ENCODE measurements at regions not wholly inside any gene's neighbourhood (a gene's known extent, or its start where the extent isn't known, plus 50 kb on each side); places are given as distances from the start of the nearest gene placed in this dataset.
"Not testable (repeated sequence)": the region's sequence is repeated elsewhere in the genome, so short reads cannot be mapped to it uniquely, and the experiment has no call there.

DNA sequence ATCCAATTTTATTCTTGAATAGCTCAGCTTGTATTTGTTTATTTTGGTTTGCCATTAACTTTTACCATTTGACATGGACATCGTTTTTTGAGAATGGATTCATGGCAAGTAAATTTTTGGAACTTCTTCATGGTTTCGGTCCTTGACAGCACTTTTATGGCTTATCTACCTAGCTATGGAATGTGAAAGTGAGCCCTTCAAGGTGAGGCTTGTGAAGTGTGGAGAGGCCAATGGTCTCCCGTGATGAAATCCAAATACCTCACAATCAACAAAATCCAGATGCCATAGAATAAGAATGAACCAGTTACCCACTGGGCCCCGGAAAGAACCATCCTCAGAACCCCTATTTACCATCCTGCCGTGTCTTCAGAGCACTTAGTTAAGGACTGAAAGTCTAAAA lies 978.8 kb downstream of the FSCB start:
- DNase-seq = no peak

DNA sequence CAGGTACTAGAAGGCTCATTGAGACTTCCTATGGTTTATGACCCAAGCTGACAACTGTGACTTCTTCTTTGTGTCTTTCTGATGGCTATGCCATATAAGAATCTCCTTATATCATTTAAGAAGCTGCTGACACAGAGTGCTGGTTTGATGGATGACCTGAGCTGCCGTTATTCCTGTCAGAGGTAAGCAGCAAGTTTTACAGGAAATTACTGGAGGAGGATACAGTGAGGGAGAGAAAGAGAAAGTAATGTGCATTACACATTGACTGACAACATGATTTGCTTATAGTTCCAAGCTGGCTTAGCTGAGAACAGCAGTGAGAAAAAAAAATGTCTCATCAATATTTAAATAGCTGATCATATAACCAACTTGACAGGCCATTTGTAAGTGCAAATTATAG lies 981.4 kb downstream of the FSCB start:
- DNase-seq = no peak

DNA sequence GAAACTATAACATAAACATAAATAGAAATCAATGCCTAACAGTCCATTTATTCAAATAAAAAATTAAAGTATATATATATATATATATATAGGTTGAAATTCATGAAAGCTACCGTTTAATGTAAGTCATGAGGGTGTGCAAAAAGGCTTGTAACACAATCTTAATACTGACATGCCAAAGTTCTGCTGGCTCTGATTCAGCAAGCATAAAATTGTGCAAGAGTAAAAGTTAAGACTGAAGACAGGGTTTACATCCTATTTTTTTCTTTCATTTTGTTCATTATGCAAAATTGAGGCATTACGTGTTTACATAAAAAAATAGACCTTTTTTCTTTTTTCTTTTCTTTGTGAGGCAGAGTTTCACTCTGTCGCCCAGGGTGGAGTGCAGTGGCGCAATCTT lies 984.2 kb downstream of the FSCB start:
- no peak for DNase-seq

DNA sequence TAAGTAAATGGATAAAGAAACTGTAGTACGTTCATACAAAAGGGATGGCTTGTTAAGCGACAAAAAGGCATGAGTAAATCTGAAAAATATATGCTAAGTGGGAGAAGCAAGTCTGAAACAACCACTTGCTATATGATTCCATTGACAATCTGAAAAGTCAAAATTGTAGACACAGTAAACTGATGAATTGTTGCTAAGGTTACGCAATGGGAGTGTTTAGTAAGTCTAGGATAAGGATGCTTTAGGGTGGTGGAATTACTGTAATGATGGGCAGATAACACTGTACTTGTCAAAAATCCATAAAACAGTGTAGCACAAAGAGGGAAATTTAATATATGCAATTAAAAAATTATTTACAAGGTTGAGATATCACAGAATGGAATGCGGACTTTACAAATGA lies 984.9 kb downstream of the FSCB start:
- DNase-seq = no peak

DNA sequence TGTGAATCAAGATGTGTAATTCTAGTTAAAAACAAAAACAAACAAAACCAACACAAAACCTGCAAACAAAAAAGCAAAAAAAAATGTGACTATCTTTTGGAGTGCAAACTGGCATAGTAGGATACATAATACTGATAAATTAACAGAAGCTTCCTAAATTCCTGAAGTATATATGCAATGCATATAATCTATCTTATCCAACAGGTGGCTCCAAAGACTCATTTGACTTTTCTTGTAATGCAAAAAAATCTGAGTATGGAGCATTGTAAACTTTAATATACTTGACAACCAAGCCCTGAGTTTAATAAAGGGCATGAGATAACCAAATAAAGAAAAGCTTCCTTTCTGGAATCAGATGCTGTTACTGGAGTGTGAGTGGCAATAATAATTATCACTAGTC lies 1003.6 kb downstream of the FSCB start:
- DNase-seq = no peak

DNA sequence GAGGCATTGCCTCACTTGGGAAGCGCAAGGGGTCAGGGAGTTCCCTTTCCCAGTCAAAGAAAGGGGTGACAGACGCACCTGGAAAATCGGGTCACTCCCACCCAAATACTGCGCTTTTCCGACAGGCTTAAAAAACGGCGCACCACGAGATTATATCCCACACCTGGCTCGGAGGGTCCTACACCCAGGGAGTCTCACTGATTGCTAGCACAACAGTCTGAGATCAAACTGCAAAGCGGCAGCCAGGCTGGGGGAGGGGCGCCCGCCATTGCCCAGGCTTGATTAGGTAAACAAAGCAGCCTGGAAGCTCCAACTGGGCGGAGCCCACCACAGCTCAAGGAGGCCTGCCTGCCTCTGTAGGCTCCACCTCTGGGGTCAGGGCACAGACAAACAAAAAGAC lies 1014.7 kb downstream of the FSCB start:
- not testable (repeated sequence) for DNase-seq

DNA sequence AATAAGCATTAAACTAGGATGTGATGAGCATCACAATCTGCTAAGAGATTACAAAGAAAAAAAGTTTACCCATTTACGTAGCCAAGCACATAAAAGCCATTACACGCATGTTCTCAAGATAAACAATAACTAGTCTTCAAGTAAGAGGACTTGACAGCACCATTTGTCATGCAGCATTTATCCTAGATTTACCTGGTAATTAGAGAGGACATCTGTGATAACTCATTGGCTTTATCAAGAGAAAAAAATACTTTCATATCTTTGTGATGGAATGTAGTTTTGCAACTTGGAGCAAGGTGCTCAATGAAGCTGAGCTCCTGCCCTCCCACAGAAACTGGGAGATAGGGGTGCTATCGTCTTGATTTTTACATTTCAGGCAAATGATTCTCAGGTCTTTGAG lies 1023.7 kb downstream of the FSCB start:
- DNase-seq = no peak

DNA sequence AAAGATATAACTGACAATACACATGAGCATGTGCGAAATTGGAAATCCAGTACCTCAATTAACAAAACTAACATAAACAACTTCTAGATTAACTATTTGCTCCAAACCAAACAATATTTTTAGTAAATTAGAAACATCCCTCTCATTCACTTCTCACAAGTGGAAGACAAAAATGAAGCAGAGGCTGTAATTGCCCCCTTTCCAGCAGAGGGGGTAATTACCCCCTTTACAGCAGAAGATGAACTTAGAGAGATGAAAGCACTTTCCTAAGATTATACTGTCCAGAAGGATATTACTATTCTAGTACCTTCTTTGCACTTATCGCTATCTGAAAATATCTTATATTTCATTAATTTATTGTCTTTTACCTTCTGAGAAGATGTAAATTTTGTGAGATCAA lies 1025.2 kb downstream of the FSCB start:
- DNase-seq = no peak

DNA sequence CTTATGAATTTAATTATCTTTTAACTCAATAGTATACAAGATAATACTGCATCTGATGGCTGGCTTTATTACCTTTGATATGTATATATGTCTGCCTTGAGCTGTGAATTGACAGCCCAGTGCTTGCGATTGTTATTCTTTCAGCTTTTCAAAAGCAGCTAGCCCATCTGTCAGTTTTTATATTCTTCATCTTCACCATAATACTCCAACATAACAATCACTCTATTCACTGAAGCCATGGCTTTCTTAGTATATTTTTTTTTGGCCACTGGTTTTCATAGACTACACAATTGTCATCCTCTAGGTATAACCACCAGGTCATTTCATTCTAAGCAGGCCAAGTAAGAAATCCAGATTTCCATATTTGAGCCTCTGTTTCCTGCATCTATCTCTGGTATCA lies 1026.1 kb downstream of the FSCB start:
- DNase-seq = no peak

DNA sequence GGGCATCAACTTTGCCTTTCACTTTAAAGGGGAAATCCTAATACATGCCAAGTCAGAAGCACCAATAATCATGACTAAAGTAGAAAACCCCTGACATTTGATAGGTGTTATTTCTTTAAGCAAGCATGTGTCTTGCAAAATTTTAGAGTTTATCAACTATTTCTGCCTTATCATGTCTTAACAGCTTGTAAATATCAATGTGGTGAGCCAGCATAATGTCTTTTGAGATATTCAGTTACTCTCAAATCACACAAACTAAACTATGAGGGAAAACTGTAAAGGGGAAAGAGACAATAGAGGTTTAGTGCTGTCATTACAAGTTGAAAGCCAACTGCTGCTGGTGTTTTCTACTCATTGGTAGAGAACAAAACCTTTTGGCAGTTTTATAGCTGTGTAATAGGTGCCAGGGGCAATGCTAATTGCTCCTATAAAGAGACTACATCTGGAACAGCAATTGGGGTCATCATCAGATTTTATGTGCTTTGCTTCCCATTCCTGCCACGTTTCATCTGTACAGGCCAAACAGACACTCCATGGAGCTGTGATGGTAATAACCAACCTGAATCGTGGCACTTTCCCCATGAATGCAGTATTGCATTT lies 1027.4 kb downstream of the FSCB start:
- DNase-seq = no peak

DNA sequence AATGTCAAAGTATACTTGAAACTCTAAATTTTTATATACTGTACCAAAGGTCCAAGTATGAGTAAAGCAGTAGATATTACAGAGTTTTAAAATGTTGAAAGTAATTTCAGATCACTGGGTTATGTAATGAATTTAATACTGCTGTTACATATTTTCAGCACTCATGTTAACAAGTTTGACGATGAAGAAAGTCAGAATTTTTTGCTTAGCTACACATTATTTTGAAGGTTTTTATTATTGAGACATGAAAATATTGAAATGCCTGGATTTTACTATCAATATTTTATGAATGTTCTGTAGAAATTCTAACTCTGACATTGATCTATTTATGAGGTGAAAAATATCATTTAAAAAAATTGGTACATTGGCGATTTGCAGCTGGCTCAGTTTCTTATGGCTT lies 1030.3 kb downstream of the FSCB start:
- no peak for DNase-seq

DNA sequence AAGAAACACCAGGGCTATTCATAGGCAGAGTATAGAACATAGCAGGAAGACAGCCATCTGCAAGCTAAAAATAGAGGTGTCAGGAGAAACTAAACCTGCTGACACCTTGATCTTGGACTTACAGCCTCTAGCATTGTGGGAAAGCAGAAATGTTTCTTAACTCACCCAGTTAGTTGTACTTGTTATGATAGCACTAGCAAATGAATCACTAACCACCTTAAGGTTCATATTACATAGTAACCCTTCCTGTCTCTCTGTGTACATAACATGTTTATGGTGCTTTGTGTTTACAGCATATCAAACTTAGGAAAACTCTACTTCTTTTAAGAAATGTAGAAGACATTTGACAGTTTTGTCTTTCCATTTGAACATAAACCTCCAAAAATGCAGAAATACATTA lies 1031.3 kb downstream of the FSCB start:
- no peak for DNase-seq

DNA sequence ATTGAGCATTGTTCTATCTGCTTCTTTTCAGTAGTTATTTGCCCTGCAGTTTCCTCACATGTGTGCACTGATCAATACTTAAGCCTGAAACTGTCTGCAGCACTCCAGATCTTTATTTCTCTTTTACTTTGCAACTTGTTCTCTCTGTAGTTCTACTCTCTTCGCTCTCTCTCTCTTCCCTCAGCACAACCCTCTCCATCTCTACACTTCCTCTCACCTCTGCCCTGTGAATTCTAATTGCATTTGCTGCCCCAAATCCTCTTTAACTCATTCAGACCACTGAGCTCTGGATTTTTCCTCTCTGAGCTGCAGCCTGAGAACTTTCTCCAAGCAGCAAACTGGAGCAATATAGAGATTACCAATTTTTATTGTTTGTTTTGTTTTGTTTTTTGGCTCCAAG lies 1035.5 kb downstream of the FSCB start:
- no peak for DNase-seq

DNA sequence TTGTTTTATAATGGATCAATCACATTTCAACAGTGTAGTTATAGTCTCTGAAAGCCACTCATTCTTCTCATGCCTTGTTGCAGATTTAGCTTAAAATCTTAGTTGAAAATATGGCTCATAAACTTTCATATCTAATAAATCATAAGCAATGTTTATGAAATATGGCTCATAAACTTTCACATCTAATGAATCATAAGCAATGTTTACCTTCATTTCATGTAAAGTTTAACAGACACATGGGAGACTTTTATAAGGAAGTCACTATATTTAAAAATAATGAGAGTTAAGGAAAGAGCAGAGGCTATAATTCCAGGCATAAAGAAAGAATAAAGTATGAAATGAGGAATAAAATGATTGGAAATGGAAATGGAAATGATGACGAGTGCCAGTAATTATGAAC lies 1042.1 kb downstream of the FSCB start:
- DNase-seq = no peak

DNA sequence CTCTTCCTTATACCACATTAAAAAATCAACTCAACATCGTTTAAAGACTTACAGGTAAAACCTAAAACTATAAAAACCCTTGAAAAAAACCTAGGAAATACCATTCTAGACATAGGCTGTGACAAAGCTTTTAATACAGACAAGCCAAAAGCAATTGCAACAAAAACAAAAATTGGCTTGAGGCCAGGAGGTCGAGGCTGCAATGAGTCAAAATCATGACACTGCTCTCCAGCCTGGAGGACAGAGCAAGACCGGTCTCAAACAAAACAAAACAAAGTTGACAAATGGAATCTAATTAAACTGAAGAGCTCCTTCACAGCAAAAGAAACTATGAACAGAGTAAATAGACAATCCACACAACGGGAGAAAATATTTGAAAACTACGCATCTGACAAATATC lies 1057.8 kb downstream of the FSCB start:
- no peak for DNase-seq

DNA sequence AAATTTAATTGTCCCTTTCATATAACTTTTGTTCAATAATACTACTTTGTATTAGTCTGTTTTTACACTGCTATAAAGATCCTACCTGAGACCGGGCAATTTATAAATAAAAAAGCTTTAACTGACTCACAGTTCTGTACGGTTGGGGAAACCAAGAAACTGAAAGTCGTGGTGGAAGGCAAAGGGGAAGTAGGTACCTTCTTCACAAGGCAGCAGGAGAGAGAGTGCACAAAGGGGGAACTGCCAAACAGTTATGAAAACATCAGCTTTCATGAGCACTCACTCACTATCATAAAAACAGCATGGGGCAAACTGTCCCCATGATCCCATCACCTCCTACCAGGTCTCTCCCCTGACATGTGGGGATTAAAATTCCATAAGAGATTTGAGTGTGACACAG lies 1069.0 kb downstream of the FSCB start:
- DNase-seq = no peak

DNA sequence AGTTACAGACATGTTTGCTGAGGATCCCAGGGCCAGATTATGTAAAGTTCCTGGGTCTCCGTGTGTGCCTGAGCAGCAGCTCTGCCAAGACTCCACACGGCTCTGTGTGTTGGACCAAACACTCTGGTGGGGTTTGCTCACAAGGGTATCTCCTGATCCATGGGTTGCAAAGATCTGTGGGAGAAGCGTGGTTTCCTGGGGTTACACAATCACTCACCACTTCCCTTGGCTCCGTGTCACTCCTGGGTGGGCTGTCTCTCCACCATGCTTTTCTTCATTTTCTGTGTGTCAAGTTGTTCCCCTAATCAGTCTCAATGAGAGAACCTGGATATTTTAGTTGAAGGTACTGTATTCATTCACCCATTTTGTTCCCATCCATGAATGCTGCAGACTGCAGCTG lies 1088.8 kb downstream of the FSCB start:
- DNase-seq = no peak

DNA sequence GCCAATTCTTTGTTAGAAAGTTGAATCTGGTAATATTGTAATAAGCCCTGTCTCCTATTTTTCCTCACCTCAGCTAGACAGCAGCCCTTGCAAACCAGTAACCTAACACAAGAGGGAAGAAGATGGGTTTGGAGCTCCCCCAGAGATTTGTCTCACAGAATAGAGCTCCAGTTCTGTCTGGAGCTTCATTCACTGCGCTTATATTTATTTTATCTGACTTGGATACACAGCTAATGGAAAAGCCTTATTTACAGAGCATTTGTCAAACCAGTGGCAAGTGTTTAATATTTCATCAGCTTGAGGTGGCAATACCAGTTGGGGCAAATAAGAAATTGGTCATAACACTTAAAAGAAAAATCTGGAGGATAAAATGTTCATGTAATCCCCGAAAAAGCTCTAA lies 1094.0 kb downstream of the FSCB start:
- DNase-seq = no peak

DNA sequence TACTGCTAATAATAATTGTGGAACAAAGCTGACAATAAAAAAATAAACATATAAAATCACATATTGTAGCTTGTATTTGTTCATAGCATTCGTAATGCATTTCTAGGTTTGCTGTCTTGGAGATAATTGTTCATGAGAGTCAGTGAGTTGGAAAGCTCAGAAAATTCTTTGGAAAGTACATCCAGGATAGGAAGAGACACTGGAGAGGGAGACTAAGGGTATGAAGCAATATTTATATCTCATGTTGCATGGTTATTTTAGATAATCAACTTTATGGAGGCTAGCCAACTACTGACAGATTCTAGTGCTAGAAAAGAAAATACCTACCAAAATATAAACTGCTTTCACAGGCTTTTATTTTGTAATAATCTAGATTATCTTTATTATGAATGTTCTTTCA lies 1095.2 kb downstream of the FSCB start:
- DNase-seq = no peak

DNA sequence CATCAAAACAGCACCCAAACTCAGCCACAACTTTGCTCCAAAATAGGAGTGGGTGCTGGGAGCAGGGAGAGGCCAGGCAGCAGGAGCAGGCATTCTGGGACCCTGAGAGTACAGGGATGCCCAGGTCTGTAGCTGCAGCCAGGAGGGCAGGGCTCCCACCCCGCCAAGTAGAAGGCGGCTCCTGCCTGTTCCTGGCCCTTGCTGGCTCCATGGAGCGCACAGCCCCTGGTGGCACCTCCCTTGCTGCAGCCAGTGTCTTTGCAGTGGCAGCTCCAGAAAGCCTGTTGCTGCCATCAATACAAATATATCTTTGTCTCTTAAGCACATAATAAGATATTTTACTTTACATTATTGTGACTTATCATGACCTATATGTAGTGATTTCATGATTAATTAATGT lies 1096.5 kb downstream of the FSCB start:
- no peak for DNase-seq

DNA sequence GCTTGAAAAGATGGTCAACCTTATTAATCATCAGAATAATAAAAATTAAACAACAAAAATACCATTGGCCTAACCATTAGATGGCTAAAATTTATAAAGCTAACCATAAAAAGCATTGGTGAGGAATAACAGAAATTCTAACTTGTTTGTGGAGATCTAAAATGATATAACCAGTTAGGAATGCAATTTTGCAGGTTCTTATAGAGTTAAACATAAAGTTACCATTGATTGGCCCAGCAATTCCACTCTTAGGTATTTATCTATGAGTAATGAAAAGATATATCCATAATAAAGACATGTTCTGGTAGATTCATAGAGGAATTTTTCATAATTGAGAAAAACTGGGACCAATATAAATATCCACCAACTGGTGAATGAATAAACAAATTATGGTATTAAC lies 1098.6 kb downstream of the FSCB start:
- DNase-seq = no peak

DNA sequence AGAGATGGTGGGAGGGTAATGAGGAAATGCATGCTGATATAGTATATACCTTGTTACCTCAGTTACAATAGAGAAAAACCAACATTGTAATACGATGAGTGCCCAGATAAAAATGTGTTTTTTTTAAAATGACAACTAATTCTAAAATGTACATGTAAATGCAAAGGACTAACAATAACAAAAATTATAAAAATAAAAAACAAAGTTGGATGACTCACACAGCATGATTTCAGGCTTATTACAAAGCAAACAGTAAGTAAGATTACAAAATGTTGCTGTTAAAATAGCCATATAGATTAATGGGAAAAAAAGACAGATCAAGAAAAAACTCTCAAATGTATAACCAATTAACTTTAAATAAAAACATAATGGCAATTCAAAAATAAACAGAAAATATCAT lies 1099.4 kb downstream of the FSCB start:
- no peak for DNase-seq

DNA sequence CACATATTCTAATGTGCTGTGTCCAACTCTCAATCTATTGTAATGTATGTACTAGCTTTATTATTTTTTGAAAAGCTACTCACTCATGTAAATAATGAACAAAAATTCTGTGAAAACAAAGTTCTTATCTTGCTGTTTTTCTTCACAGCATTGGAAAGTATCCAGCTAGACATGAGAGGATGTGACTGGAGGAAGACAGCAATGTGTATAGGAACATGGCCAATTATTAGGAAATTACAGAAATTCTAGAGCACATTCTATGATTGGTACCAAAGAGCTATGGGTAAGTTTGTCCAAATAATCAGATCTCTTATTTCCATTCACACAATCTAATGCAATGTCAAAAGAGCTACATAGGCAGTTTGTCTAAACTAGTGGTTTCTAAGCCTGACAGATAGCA lies 1100.2 kb downstream of the FSCB start:
- DNase-seq = no peak

DNA sequence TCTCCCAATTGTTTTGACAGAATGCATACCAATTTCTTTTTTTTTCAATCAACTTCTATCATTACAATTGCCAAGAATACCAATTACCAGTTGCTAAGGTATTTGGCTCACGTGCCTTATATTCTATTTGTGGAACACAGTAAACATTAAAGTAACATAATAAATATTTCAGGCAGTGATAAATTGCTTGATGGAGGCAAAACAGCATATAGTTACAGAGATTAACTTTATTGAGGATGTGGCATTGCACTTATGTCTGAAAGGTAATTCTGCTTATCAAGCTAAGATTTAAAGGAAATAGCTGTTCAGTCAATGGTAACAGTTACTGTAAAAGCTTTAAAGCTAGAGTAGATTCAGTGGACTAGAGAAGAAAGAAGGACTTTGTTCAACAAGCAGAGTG lies 1107.8 kb downstream of the FSCB start:
- DNase-seq = no peak

DNA sequence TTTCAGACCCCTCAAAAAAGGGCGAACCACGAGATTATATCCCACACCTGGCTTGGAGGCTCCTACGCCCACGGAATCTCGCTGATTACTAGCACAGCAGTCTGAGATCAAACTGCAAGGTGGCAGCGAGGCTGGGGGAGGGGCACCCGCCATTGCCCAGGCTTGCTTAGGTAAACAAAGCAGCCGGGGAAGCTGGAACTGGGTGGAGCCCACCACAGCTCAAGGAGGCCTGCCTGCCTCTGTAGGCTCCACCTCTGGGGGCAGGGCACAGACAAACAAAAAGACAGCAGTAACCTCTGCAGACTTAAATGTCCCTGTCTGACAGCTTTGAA lies 1136.6 kb downstream of the FSCB start:
- DNase-seq = not testable (repeated sequence)
